ENCODE measurements at regions not wholly inside any gene's neighbourhood (a gene's known extent, or its start where the extent isn't known, plus 50 kb on each side); places are given as distances from the start of the nearest gene placed in this dataset.

DNA sequence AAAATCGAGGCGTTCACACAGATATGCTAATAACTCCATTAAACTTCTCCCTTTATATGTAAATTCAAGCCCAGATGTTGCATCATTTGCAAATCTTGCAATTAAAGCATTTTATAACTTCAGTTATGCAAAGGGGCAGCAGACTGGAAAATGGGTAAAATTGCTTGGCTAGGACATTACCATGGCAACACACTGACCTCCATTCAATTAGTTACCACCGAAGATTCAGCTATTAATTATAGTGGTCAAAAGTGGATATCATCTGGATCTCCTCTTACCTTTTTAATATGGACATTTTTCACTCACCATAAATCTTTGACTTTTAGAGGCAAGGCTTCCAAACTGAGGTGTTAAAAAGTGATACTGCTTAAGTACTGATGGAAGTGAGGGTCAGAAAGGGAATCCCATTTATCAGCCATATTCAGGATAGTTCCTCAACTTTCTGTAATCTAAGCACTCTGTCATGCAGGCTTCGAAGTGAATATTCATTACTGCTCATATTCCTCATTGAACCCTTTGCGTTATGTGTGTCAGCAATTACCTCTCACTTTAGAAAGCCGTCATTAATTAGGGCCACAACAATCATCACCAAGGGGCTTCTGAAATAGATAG, 386.2 kb upstream of the ROBO2 start:
- intact Hi-C loops (cut with DNase I; ENCODE audit: low total_unique reads), result no loop called here
- no peak for DNase-seq
- H3K27me3 ChIP-seq, result no peaks in the 10 kb centered on the region
- H3K27ac ChIP-seq, result no peak overlapping the region
- no peaks in the 10 kb centered on the region for H3K4me1 ChIP-seq
- no peaks in the 10 kb centered on the region for H3K36me3 ChIP-seq
- no peaks in the 10 kb centered on the region for H3K9me3 ChIP-seq
- H3K4me3 ChIP-seq, result no peak overlapping the region
- TF ChIP-seq, protein P1, sequence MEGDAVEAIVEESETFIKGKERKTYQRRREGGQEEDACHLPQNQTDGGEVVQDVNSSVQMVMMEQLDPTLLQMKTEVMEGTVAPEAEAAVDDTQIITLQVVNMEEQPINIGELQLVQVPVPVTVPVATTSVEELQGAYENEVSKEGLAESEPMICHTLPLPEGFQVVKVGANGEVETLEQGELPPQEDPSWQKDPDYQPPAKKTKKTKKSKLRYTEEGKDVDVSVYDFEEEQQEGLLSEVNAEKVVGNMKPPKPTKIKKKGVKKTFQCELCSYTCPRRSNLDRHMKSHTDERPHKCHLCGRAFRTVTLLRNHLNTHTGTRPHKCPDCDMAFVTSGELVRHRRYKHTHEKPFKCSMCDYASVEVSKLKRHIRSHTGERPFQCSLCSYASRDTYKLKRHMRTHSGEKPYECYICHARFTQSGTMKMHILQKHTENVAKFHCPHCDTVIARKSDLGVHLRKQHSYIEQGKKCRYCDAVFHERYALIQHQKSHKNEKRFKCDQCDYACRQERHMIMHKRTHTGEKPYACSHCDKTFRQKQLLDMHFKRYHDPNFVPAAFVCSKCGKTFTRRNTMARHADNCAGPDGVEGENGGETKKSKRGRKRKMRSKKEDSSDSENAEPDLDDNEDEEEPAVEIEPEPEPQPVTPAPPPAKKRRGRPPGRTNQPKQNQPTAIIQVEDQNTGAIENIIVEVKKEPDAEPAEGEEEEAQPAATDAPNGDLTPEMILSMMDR (IDR thresholded peaks at IDR 0.05), result no peak

DNA sequence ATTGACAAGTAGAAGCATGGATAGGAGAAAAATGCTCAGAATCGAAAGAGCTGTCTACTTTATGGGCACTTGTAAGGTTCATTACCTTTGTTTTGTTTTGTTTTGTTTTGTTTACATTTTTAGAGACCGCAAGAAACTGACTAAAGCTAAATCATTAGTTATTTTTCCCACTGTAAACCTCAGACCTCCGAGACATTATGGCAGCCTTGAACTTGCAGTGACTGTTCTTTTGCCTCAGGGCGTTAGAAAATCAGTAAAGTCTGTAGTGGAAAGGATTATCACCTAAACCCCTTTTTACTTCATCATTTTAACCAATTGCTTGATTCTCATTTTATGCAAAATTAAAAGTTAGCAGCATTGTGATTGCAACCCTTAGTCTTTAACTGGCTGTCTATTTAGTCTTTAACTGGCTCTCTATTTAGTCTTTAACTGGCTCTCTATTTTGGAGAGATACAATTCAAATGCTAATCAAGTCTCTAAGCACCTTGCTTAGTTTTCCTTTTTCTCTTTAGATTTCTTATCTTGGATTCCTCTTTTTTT, 383.3 kb upstream of the ROBO2 start:
- H3K4me1 ChIP-seq, result no peaks in the 10 kb centered on the region
- TF ChIP-seq, protein P1 (IDR thresholded peaks at IDR 0.05), result no peak
- H3K27ac ChIP-seq, result no peak overlapping the region
- no peaks in the 10 kb centered on the region for H3K27me3 ChIP-seq
- no peak for DNase-seq
- H3K36me3 ChIP-seq, result no peaks in the 10 kb centered on the region
- H3K9me3 ChIP-seq, result no peaks in the 10 kb centered on the region
- no peak overlapping the region for H3K4me3 ChIP-seq
- intact Hi-C loops (cut with DNase I; ENCODE audit: low total_unique reads), result no loop called here

DNA sequence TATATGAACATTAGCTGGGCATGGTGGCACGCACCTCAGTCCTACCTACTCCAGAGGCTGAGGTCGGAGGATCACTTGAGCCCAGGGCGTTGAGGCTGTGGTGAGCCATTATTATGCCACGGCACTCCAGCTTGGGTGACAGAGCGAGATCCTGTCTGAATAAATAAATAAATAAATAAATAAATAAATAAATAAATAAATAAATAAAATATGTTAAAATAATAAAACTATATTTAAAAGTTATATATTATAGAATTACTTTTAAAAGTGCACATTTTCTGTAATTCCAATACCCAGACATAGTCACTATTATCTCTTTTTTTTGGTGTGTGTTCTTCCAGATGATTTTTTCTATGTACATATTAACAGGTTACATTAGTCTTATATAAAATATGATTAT, 382.0 kb upstream of the ROBO2 start:
- TF ChIP-seq, protein P1 (IDR thresholded peaks at IDR 0.05), result no peak
- H3K9me3 ChIP-seq, result no peaks in the 10 kb centered on the region
- no peaks in the 10 kb centered on the region for H3K36me3 ChIP-seq
- H3K4me3 ChIP-seq, result no peak overlapping the region
- no peak for DNase-seq
- no peak overlapping the region for H3K27ac ChIP-seq
- intact Hi-C loops (cut with DNase I; ENCODE audit: low total_unique reads), result no loop called here
- H3K4me1 ChIP-seq, result no peaks in the 10 kb centered on the region
- H3K27me3 ChIP-seq, result no peaks in the 10 kb centered on the region

DNA sequence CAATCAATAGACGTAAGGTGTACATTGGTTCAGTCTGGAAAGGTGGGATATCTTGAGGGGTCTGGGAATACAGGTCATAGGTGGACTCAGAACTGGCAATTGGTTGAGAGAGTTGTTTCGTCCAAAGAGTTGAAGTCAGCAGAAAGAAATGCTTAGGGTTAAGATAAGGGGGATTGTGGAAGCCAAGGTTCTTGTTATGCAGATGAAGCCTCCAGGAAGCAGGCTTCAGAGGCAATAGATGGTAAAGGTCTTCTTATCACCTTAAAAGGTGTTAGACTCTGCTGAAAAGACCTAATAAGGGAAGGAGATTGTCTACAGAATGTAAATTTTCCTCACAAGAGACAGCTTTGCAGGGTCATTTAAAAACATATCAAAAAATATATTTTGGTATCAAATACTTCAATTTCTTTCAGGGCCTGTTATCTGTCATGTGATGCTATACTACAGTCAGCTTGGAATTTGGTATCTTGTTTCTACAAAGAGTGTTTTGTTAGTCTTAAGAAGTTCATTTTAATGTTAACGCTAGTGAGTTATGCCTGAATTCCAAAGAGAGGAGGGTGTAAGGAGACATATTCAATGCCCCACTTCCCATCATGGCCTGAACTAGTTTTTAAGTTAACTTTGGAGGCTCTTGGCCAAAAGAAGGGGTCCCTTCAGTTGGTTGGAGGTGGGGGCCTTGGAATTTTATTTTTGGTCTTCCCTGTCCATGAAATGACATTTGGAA, 378.2 kb upstream of the ROBO2 start:
- Histone ChIP-seq H3K4me1 (no peaks in the 10 kb centered on the region), H3K36me3 (no peaks in the 10 kb centered on the region), H3K27me3 (no peaks in the 10 kb centered on the region), H3K4me3 (no peak overlapping the region), H3K9me3 (no peaks in the 10 kb centered on the region), H3K27ac (no peak overlapping the region)
- TF ChIP-seq, protein P1 (IDR thresholded peaks at IDR 0.05), result no peak
- no peak for DNase-seq
- intact Hi-C loops (cut with DNase I; ENCODE audit: low total_unique reads), result no loop called here

DNA sequence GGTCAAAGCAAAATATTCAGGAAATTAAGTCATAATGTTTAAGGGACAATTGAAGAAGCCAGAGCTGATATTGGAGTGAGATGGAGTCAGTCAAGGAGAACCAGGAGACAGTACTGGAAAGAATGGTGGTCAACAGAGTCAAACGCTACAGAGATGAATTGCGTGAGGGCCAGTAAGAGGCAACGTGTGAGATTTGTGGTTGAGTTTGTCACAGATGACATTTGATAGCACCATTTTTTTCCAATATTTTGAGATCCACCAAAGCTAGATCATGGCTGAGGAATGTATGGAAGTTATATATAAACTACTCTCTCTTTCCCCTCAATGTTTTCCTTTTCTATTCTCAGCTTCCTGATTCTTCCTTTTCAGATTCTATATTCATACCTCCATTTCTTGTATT, 375.1 kb upstream of the ROBO2 start:
- no peaks in the 10 kb centered on the region for H3K27me3 ChIP-seq
- intact Hi-C loops (cut with DNase I; ENCODE audit: low total_unique reads), result no loop called here
- no peaks in the 10 kb centered on the region for H3K9me3 ChIP-seq
- no peak overlapping the region for H3K27ac ChIP-seq
- H3K4me1 ChIP-seq, result no peaks in the 10 kb centered on the region
- TF ChIP-seq, protein P1 (IDR thresholded peaks at IDR 0.05), result no peak
- H3K4me3 ChIP-seq, result no peak overlapping the region
- no peaks in the 10 kb centered on the region for H3K36me3 ChIP-seq
- DNase-seq, result no peak

Measured in tibial artery (tissue), 4 donors.